ENCODE measurements at regions not wholly inside any gene's neighbourhood (a gene's known extent, or its start where the extent isn't known, plus 50 kb on each side); places are given as distances from the start of the nearest gene placed in this dataset.

DNA sequence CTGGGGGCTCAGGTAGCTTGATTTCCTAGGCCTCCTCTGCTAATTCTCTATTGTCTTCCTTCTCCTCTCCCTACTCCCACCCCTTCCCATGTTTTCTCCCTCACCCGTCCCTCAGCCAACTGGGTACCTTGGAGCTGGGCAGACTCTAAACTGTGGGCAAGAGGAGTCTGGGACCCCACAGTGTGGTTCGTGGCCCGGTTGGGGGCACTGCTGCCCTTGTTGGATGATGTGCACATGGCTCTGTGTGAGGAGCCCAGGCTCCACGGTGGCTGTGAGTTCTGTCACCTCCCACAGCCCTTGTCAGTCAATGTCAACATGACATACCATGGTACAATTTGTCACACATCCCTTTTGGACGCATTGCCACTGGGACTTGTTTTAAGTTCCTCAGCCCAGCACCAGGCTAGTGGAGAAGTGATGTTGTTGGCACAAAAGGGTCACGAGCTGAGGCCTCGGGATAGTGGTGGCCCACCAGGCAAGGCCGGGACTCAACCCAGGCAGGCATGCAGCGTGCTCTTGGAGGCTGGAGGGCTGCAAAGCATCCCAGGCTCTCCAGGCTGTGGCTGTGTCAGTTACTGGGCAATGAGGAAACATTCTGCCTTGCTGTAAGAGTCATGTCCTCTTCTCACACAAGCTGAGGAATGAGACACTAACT lies 142.3 kb downstream of the TLE3 start:
- DNase-seq (ENCODE audit: low read depth): no peak

GRCh38 chr15:69956417-69956816 lies 141.3 kb downstream of the TLE3 start:
- no peak for DNase-seq (ENCODE audit: low read depth)

DNA sequence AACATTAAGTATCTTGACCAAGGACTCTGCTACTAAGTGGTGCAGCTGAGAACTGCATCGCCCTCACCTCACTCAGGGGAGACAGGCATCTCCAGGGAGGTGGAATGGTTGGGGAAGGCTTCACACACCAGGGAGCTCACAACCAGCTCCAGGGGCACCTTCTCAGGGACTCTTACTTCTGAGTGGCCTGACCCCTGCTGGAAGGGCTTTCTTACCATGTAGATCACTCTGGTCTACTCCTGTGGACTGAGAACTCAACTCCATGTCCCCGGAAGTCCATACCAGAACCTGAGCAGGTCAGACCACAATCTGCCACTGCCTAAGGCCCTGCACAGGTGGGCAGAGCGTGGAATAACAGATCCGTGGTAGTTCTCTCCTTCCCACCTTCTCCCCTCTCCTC lies 140.5 kb downstream of the TLE3 start:
- peak; percentile 8 for DNase-seq (ENCODE audit: low read depth)

DNA sequence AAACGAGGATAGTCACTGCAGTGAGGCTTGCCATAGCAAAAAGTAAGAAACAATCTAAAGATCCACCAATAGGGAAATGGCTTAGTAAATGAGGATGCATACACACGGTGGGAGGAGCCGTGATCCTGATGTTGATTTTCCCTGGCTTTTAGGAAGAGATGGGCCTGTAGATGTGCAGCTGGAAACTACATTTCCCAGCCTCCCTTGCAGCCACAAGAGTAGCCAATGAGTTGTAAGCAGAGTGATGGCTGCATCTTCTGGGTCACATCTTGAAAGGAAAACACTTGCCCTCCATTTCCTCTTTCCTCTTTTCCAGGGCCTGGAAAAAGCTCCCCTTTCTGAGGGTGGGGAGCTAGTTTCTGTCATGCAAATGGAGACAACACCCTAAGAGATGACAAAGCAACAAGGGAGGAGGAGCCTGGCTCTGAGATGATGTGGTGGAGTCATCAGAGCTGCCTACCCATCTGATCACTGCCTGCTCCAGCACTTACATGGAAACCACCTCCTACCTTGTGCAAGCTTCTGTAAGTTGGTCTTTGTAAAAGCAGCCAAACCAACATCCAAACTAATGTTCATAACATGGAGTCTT lies 139.1 kb downstream of the TLE3 start:
- DNase-seq (ENCODE audit: low read depth): peak; percentile 10

- DNase-seq (ENCODE audit: low read depth): no peak
Observed at GRCh38 chr15:69962561-69962960, 135.2 kb downstream of the TLE3 start.

DNA sequence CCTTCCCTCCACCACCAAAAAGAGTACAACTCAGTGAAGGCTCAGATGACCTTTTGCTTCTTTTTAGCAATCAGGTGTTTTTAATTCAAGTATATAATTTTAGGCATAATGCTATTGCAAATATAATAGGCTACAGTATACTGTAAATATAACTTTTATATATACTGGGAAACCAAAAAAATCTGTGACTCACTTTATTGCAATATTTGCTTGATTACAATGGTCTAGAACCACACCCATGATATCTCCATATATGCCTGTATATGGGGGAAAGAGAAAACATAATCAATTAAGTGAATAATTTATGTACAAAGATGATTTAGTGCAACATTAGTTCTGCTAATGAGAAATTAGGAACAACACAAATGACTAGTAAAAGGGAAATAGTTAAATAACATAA lies 134.3 kb downstream of the TLE3 start:
- no peak for DNase-seq (ENCODE audit: low read depth)

GRCh38 chr15:69971771-69972170 lies 125.9 kb downstream of the TLE3 start:
- DNase-seq (ENCODE audit: low read depth): no peak

GRCh38 chr15:69972436-69972835 lies 125.3 kb downstream of the TLE3 start:
- DNase-seq (ENCODE audit: low read depth): no peak

GRCh38 chr15:69973102-69973714 lies 124.5 kb downstream of the TLE3 start:
- peak; percentile 62 for DNase-seq (ENCODE audit: low read depth)

DNA sequence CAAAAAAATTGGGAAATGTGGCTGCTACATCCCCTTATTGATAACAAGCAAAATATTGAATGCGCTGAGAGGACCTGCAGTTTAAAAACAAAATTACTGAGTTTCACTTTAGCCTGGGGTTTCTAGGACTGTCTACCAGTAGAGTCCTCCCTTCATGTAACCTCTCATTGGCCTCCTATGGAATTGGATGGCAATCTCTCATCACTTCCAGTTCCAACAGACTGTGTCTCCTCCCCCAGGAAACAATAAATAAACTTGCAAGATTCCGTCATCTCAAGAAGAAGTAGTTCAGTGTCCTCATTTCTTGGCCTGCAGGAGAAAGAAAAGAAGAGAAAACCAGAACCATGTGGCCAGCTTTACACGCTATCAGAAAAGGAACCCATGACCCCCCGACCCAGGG lies 123.8 kb downstream of the TLE3 start:
- DNase-seq (ENCODE audit: low read depth): no peak

DNA sequence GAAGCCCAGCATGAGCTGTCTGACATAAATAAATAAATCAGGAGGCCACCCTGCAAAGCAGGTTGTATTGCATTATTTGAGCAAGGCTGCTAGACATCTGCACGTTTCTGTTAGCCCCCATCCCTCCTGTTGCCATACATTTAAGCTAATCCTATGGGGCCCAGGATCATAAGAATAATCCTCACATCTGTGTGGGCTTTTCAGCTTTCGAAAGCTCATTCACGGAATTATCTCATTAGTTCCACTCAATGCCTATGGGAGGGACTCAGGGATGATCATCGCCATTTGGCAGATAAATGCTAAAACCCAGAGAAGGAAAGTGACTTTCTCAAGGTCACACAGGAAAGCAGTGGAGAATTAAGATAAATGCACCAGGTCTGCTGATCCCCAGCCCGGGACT lies 123.4 kb downstream of the TLE3 start:
- DNase-seq (ENCODE audit: low read depth): no peak

DNA sequence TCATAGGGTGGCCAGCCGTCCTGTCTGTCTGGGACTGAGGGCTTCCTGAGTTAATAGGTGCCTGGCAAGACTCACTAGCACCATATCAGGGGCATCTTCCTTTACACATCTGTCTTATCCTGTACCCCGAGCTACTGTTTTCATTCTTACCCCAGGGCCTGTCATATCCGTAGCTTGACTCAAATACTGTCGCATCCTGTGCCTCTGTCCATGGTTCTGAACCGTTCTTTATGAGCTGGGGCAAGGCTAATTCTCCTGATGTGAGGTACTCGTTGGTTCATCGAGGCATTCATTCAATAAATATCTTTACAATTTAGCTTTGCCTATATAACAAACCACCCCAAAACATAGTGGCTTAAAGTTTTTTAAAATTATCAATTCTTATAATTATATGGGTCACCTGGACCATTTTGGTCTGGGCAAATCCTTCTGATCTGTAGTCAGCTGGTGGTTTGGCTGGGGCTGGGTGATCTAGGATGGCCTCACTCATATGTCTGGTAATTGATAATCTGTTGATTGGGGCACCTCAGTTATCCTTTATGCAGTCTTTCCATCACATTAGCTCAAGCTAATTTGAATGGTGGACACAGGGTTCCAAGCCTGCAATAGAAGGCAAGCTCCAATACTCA lies 121.2 kb downstream of the TLE3 start:
- DNase-seq (ENCODE audit: low read depth): peak; percentile 58

GRCh38 chr15:69978603-69979002 lies 119.1 kb downstream of the TLE3 start:
- DNase-seq (ENCODE audit: low read depth): no peak

DNA sequence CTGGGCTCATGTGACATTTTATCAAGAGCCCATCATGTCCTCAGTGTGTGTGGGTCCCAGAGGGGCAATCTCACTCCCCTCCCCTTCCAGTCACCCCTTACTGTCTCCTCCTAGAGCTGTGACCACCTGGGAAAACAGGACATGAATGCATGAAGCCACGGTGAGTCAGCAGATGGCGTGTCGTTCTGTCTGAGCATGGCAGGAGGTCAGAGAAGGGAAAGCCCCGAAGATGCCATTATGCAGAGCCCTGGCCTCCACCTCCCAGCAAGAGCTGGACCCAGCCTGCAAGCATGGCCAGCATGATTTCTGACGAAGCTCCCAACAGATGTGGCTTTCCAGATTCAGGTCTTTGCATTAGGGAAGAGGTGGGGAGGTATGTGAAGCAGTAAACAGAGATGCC lies 118.5 kb downstream of the TLE3 start:
- peak; percentile 66 for DNase-seq (ENCODE audit: low read depth)

- DNase-seq (ENCODE audit: low read depth): no peak
Observed at GRCh38 chr15:69979783-69980182, 117.9 kb downstream of the TLE3 start.

DNA sequence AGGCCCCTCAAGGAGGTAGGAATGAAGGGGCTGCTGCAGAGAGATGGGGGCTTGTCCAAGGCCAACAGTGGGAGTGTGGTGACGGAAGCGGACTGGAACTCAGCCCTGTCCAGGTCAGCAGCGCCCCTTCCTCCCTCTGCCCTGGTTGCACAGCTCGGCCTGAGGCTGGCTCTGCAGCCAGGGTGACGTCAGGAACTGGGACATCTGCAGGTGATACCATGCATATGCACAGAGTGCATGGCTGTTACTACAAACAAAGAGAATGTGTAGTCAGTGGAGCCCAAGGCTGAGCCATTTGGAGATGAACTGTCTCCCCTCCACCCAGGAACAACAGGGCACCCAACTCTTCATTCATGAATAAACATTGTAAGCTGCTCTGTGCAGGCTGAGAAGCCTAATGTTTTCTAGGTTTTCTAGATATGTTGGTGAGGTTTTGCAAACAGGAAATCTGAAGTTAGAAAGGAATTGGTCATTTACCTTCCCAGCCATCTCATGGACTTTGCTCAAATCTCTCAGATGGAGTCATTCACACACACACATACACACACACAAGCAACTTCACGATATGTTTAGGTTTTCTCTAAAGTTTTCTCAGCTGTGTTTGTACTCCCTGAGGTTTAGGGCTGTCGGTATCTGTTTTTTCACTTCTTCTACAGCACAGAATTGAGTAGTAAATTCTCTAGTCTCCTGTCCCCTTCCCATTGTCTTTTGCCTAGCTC lies 117.2 kb downstream of the TLE3 start:
- no peak for DNase-seq (ENCODE audit: low read depth)

GRCh38 chr15:69982037-69982436 lies 115.7 kb downstream of the TLE3 start:
- DNase-seq (ENCODE audit: low read depth): no peak

DNA sequence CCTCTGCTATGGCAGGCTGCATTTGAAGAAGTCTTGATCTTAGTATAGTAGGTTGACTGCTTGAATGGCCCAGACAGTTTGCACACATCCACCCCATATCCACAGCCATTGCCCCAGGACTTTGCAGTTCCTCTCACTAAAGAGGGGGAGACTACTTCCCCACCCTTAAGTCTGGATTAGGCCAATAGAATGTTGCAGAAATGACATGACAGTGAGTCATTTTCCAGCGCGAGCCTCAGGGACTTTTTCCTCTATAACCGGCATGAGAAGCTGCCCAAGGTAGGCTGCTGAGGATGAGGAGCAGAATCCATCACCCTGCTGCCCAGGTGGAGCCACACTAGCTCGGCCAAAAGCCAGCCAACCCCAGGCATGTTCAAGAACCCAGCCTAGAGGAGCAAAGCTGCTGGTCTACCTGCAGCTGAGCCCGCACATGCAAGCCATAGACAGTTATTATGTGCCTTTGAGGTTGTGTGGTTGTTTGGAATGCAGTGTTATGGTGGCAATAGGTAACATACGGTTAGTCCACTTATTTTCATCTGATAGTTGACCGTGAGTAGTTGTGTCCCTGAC lies 113.9 kb downstream of the TLE3 start:
- peak; percentile 66 for DNase-seq (ENCODE audit: low read depth)

DNA sequence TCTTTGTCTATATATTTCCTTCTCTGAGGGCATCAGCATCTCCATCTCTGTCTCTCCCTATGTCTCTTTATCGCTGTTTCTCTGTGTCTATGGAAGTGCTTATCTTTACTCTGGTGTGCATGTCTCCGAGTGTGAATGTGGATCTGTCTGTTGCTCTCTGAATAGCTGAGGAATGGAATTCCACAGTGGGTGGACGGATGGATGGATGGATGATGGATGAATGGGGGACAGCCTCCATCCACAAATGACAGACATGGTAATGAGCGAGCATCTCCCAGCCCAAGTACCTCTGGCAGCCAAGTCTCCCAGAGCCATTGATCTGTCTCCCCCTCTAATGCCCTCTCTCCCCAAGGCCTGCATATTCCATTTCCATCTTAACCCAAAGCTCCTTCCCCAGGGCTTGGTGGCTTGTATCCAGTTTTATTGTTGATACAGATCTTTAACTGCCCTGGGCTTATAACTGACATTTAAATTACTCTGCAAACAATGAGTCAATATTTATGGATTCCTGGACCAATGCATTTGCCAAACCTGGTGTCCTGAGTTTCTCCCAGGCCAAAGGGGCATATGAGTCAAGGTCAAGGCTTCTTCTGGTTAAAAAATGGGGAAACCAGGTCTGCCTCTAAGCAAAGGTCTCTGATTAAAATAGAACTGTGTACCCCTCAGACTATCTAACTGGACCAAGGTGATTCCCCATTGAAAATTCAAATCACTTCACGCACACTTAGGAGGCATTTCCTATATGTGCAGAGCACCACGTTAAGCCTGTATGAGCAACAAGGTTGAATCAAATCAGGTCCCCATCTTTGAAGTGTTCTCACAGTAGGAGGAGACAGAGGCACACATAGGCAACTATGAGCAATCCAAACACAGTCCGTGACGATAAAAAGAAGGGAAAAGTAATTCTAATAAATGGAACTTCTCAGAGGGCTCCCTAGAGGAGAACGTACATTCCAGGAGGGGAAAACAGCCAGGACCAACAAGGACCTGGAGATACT lies 109.9 kb downstream of the TLE3 start:
- peak; percentile 43 for DNase-seq (ENCODE audit: low read depth)

- DNase-seq (ENCODE audit: low read depth): no peak
Observed at GRCh38 chr15:69988541-69989225, 109.0 kb downstream of the TLE3 start.
